HG03108 (cell line): ENCODE measurements at regions not wholly inside any gene's neighbourhood (a gene's known extent, or its start where the extent isn't known, plus 50 kb on each side); places are given as distances from the start of the nearest gene placed in this dataset.
"Not testable (repeated sequence)": the region's sequence is repeated elsewhere in the genome, so short reads cannot be mapped to it uniquely, and the experiment has no call there.

ENCODE experiments used
- ATAC-seq: cut with Tn5 transposase; IDR thresholded peaks from one replicate; pipeline ENCODE4 v1.9.1; 2021; ENCODE audit warnings: moderate library complexity; ENCODE audit not compliant: unreplicated experiment

GRCh38 chr12:126218697-126219096 lies 1153.5 kb downstream of the AACS start:
- no peak for ATAC-seq

GRCh38 chr12:126219139-126219538 lies 1153.9 kb downstream of the AACS start:
- no peak for ATAC-seq

GRCh38 chr12:126219654-126220279 lies 1154.5 kb downstream of the AACS start:
- no peak for ATAC-seq

GRCh38 chr12:126224032-126224431 lies 1158.8 kb downstream of the AACS start:
- no peak for ATAC-seq

DNA sequence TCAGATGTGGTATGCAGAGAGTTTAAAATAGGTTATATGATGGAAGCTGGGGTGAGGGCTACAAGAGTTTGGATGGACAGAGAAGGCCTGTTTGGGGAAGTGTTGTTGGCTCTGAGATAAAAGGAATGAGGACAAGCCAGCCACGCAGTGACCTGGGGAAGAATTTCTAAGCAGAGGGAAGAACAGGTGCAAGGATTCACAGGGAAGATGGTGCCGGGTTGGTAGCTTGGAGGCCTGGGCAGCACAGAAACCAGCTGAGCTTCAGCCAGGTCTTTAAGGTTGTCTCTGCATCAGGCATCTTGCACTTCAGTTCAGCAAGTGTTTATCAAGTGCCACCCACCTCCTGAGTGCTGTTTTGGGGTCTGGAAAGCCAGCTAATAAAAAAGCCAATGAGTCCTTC lies 1163.7 kb downstream of the AACS start:
- no peak for ATAC-seq

- ATAC-seq, result no peak
Observed at GRCh38 chr12:126232711-126233110, 1167.5 kb downstream of the AACS start.

DNA sequence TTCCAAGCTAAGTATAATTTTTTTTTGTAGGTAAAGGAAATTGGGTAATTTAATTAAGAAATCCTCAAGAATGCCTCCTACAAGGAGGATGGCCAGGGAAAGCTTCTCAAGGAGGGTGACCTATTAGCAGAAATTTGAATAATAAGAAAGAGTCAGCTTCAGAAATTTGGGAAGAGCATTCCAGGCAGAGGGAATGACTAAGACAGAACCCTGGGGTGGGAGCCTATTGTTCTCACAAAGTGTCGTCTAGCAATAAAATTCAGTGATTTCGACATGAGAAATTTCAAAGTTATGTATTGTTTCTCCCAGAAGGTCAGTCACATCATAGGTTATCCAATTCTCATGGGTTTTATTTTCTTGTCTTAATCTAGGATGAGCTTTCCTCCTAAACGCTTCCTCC lies 1168.4 kb downstream of the AACS start:
- ATAC-seq, result no peak

- ATAC-seq, result no peak
Observed at GRCh38 chr12:126243814-126244440, 1178.7 kb downstream of the AACS start.

DNA sequence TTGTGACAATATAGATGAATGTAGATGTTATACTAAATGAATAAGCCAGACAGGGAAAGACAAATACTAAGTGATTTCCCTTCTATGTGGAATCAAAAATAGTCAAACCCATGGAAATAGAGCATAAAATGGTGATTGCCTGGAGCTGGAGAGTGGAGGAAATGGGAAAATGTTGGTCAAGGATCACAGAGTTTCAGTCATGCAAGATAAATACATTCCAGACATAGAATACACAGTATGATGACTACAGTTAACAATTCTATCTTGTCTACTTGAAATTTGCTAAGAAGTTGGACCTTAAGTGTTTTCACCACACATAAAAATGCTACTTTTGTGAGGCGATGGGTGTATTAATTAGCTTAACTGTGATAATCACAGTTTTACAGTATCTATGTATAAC lies 1182.7 kb downstream of the AACS start:
- no peak for ATAC-seq

DNA sequence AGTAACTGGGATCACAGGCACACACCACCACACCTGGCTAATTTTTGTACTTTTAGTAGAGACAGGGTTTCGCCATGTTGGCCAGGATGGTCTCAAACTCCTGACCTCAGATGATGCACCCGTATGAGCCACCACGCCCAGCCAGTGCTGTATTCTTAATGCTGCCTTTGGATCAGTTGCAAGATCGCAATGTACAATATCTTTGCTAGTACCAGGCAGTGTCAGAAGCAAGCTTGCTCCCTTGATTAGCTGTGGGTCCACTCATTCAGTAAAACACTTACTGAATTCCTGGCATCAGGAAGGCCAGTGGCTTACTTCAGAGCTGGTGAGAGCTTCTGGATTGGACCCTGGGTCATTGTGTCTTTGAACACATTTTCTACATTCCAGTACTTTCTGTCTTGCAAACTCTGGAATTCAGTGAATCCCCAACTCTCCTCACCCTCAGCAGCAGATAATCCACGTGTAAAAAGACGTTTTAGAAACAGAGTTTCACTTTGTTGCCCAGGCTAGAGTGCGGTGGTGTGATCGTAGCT lies 1183.7 kb downstream of the AACS start:
- ATAC-seq, result no peak

DNA sequence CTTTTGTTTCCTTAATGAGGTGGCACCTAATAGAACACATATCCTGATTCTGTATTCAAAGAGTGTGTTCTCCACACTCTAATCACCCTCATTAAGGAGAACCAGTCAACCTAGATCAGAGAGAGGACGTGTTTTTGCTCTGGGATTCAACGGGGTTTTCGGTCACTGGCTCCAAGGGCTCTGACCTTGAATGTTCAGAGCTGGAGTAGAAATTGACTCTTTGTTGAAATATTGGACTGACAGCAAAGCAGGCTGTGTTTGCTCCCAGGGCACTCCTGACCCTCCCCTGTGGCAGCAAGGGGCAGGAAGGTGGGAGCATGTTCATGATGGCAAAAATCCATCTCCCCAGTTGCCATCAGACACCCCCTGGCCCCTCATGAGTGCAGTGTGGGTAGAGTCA lies 1193.0 kb downstream of the AACS start:
- no peak for ATAC-seq

- no peak for ATAC-seq
Observed at GRCh38 chr12:126262829-126263228, 1197.6 kb downstream of the AACS start.

DNA sequence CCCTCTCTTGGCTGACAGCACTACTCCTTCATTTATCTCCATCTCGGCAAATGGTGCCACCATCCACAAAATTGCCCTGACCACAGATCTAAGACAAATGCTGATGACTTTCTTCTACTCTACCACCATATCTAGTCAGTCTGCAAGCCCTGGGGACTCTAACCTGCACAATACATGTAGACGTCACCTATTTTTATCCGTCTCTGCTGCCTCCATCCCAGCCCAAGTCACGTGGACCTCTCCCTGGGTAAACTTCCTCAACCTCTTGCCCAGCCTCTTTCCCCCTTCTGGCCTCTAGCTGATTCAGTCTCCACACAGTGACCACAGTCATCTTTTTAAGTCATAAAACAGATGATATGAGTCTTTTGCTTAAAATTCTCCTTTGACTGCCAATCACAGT lies 1203.0 kb downstream of the AACS start:
- ATAC-seq, result no peak

DNA sequence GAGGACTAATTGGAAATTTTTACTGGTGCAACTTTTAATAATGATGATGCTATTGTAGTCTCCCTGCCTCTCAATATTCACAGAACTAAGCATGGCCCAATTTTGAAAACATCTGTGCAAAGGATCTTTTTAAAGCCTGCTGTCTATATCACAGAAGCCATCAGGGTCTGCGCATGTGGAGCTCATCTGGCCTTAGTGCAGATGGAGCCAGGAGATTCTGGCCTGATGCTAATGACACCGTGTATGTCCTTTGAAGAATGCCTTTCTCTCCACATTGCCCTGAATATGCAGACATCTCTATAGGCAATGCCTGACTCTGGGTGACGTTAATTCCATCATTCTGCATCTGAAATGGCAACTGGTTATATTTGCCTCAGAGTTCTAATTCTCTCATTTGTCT lies 1205.9 kb downstream of the AACS start:
- ATAC-seq, result no peak

GRCh38 chr12:126282691-126283090 lies 1217.5 kb downstream of the AACS start:
- ATAC-seq, result no peak

- no peak for ATAC-seq
Observed at GRCh38 chr12:126286203-126286602, 1221.0 kb downstream of the AACS start.

GRCh38 chr12:126290456-126290855 lies 1225.2 kb downstream of the AACS start:
- ATAC-seq, result no peak

- ATAC-seq, result not testable (repeated sequence)
Observed at GRCh38 chr12:126291987-126292386, 1226.8 kb downstream of the AACS start.

- ATAC-seq, result no peak
Observed at GRCh38 chr12:126295652-126296051, 1230.4 kb downstream of the AACS start.

GRCh38 chr12:126309278-126309677 lies 1244.0 kb downstream of the AACS start:
- ATAC-seq, result no peak

- ATAC-seq, result no peak
Observed at GRCh38 chr12:126312457-126312856, 1247.2 kb downstream of the AACS start.

DNA sequence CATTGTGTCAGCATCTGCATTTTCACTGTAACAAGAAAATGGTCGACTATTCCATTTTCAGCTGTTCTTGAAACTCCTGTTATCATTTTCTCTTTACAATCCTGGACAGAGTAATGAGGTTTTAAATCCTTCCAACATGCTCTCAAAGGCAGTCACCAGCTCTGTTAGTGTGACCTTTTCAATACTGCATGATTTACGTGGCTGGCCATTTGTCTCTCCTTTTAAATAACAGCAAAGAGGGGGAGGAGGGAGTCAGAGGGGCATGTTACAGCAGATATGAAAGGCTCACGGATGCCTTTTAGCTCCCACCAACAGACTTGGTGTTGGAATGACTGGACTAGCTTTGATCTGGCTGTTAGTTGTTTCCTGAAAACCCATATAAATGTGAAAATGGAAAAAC lies 1251.2 kb downstream of the AACS start:
- ATAC-seq, result no peak
